ENCODE measurements at regions not wholly inside any gene's neighbourhood (a gene's known extent, or its start where the extent isn't known, plus 50 kb on each side); places are given as distances from the start of the nearest gene placed in this dataset.
"Not testable (repeated sequence)": the region's sequence is repeated elsewhere in the genome, so short reads cannot be mapped to it uniquely, and the experiment has no call there.

DNA sequence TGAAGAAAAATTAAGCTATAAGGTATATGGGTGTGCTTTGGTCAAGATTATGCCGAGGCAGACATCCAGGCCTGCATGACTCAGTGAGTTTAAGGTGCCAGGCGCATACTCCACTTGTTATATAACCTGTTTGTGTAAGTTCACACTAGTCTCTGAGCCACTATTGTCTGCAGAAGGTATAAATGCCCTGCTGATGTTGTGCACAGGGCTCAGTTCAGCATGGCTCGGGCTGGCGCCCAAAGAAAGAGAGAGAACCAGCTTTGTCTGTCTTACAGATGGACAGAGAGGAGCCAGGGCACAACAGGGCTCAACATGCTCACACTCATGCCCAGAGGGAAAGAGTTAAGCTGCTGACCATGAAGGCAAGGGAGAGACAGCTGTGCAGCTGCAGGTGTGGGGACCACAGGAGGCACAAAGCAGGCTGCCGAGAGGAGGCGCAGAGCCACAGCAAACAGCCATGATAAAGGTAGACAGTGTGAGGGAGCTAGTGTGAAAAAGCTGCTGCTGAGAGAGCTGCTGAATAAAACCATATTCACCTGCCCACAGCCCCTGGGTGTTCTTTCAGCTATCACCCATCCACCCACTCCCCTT lies 1587.6 kb upstream of the C9orf72 start:
- no peak for DNase-seq (ENCODE audit: low read depth)

DNA sequence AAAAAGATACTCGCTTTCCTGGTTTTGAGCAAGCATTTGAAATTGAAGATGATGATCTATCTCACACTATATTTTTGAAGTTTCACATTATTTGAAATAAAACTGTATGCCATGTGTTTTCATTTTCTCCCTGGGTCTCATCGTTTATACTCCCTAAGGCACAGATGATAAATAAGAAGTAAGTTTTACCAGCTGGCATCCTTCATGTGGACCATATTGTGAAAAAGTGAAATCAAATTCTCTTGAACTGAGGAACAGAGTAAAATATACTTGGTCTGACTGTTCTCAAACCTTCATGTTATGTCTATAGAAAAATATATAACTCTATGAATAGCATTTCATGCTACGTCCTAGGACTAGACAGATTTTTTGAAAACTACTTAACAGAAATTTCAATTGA lies 1600.9 kb upstream of the C9orf72 start:
- DNase-seq (ENCODE audit: low read depth): no peak

DNA sequence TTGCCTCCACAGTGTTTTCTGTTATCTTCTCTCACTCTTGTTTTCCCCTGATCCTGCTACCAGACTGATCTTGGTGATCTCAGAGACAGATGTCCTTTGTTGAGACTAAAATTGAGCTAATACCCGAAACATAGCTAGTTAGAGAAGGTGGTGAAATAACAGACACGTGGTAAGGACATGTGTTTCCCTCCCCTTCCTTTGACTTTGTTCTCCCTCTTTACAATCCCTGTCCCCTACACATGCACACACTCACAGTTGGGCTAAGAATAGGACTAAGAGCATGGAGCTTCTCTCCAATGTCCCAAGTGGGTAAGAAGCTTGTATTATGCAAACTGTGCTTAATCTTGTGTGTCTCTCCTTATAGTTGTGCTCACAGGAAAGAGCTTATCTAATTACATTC lies 1603.0 kb upstream of the C9orf72 start:
- no peak for DNase-seq (ENCODE audit: low read depth)

DNA sequence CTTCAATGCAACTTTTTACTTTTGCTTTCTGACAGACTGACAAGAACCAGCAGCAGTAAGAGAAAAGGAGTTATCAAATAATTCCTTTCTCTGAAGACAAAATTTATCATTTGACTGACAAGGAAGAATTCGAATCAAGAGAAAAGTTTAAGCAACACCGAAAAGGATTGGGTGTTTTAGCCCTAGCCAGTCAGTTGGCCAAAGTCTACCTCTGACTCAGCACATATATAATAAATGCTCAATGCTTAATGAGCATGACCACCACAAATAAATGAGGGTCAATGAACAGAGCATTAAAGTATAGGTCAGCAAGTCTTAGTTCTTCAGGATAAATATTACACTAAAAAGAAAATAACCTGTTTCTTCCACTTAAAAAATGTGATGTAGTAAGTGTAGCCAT lies 1603.5 kb upstream of the C9orf72 start:
- DNase-seq (ENCODE audit: low read depth): no peak

DNA sequence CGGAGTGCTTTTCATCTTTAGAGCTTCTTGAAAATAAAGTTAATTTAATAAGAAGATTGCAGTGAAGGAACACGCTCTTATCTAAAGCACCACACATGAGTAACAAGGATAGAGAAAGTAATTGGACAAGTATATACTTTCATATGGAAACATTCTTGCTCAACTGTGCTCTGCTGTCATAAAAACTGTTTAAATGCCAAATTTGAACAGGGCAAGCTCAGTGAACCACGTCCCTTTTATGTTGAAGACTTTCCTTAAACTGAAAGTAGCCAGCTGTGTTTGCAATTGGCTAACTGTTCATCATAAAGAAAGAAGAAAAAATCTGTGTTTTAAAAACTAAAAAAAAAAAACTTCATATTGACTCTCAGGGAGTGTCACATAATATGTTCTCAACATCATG lies 1610.7 kb upstream of the C9orf72 start:
- no peak for DNase-seq (ENCODE audit: low read depth)

DNA sequence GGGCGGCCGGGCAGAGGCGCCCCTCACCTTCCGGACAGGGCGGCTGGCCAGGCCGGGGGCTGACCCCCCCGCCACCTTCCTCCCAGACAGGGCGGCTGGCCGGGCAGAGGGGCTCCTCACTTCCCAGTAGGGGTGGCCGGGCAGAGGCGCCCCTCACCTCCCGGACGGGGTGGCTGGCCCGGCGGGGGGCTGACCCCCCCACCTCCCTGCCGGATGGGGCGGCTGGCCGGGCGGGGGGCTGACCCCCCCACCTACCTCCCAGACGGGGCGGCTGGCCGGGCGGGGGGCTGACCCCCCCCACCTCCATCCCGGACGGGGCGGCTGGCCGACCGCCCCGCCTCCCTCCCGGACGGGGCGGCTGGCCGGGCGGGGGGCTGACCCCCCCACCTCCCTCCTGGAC lies 1615.5 kb upstream of the C9orf72 start:
- DNase-seq (ENCODE audit: low read depth): not testable (repeated sequence)

DNA sequence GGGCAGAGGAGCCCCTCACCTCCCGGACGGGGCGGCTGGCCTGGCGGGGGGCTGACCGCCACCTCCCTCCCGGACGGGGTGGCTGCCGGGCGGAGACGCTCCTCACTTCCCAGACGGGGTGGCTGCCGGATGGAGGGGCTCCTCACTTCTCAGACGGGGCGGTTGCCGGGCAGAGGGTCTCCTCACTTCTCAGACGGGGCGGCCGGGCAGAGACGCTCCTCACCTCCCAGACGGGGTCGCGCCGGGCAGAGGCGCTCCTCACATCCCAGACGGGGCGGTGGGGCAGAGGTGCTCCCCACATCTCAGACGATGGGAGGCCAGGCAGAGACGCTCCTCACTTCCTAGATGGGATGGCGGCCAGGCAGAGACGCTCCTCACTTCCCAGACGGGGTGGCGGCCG lies 1615.9 kb upstream of the C9orf72 start:
- DNase-seq (ENCODE audit: low read depth): not testable (repeated sequence)

DNA sequence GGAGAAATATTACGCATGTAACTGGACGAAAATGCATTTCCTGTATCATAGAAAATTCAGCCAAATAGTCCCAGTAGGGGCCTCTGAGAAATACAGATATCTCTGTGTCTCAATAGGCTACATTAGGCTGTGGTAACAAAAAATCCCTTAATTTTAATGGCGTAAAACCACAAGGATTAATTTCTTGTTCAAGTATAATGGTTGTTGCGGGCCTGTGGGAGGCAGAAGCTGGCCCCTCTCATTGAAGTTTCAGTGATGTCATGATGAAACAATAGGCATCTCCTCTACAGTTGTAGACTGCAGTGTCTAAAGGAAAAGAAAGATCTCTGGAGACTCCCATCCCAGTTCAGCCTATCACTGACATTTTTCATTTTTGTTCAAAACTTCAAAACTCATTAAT lies 1625.6 kb upstream of the C9orf72 start:
- no peak for DNase-seq (ENCODE audit: low read depth)

DNA sequence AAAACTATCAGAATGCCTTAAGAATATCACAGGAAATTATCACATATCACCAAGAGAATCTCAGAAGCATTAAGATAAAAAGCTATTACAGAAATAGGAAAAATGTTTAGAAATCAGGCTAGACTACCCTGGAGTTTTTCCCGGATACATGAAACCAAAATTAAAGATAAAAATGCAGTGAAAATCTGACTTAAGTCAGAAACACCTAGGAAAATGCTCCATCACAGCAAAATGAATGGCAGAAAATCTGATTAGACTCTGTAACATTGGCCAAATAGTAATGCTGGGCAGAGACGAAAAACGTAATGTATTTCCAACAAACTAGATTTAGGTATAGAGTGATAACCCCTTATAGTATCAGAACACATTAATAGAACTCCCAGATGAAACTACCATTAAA lies 1626.7 kb upstream of the C9orf72 start:
- no peak for DNase-seq (ENCODE audit: low read depth)

DNA sequence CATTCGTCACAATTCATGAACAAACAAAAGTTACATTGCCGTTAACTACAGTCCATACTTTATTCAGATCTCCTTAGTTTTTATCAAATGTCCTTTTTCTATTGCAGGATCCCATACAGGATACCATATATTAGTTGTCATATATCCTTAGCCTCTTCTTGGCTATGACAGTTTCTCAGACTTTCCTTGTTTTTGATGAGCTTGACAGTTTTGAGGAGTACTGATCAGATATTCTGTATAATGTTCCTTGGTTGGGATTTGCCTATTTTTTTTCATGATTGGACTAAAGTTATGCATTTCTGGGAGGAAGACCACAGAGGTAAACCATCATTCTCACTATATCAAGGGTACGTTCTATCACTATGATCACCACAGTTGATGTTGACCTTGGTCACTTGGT lies 1627.4 kb upstream of the C9orf72 start:
- DNase-seq (ENCODE audit: low read depth): no peak

DNA sequence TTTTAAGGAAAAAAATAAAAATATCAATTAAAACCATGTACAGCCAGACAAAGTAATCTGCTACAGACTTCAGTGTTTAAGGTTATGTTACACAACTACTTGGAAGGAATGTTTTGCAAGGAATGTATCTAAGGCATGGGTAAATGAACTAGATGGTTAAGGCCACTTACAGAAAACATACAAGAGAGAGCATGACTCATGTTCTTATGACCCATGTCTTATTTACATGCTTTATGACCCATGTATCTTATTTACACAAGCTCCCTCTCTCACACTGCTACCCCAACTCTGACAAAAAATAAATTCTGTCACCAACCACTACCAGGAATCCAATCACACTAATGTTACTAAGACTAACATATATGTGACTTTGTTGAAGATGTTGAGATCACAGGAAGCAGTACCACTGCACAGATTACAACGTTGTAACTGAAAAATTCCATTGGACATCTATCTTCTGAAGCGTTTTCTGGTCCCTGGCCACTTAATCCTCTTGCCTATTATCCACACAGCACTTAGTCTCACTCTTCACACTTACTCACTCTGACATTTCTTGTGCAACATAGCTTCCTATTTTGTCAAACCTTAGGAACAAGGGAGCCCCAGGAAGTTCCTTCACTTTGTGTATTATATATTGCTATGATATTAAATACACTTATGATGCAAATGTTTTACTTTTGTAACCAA lies 1630.1 kb upstream of the C9orf72 start:
- DNase-seq (ENCODE audit: low read depth): no peak

DNA sequence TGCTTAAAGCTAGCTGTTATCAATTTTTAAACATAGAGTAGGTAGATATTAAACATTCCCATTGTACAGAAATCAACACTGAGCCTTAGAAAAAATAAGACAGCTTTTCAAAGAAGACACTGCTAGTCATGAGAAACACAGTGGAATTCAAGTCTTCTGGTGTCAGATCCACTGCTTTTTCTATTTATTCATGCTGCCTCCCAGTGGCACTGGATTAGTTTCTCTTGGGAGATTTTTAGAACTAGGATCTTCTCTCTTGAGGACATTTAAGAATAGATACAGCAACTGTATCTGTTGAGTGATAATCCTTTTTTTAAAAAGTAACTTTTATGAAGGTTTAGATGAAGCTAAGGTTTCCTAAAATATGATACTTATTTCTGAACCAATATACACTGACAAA lies 1635.4 kb upstream of the C9orf72 start:
- DNase-seq (ENCODE audit: low read depth): no peak

DNA sequence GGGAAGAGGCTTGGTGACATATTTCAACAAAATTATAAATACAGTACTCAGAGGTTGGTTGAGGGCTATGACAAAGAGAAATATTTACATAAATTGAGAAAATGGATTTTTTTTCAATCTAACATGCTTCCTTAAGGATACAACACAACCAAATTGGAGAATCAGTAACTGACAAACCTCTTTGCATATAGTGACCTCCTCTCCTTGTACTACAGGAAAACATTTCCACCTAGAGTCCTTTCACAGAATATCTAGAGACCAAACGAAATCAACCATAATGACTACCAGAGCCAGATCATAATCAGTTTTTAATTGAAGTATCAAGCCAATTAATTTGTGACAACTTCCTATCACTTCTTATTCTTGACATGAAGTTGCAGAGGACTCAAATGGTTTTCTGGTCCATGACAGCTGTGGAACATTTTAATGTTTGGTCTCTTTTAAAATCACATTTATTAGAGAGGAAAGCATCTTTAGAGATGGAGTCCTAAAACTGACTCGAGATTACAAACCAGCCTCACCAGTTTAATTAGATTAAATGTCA lies 1636.5 kb upstream of the C9orf72 start:
- no peak for DNase-seq (ENCODE audit: low read depth)

DNA sequence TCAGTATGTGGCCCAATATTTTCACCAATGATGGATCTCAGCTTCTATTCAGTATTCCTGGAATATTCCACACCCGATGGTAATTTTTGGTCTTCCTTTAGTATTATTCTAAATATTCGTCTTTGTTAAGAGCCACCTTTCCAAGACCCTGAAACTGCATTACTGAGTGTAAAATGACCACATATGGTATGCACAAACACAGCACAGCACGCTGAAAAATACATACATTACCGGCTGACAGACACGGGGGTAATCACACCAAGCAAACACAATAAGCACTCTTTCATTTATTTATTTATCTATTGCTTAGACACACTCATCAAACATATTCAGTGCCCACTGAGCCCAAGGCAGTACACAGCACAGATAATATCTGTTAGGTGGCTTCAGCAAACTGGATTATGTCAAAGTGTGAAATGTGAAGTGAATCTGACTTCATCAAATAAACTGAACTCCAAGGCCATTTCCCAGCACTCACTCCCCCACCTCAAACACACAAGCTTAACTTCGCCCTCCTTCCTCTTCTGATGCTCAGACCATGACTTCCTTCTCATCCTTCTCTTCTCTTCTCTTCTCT lies 1637.8 kb upstream of the C9orf72 start:
- DNase-seq (ENCODE audit: low read depth): no peak

DNA sequence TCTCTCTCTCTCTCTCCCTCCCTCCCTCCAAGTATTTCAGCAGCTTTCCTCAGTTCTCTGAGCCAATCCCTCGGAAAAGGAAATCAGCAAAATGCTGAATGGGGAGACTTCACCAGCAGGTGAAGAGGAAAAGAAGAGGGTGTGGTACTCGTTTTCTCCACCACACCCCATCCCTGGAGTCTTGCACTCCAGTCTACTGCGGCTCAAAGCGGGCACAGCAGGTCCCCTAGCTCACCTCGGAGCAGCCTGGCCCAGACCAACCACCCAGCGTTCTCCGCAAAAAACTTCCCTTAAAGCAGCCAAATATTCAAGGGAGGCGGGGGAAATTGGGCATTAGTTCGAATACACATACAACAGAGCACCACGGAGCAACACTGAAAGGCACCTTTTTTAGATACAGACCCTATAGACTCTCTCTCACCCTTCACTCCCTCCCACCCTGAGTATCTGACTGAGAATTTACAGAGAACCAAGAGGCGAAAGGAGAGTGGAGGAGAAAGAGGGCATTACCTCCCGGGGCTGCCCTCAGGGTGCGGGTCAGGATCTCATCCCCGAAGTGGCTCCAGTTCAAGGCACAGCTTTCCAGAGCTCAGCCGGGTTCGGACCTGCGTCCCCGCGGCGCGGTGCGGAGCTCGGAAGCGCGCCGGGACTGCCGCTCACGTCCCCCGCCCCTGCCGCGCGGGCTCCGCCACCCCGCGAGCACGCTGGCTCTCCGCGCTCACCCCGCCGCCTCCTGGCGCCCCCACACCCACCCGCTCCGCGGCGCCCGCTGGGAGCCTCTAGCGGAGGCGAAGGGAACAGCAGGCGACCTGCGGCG lies 1638.5 kb upstream of the C9orf72 start:
- no peak for DNase-seq (ENCODE audit: low read depth)

DNA sequence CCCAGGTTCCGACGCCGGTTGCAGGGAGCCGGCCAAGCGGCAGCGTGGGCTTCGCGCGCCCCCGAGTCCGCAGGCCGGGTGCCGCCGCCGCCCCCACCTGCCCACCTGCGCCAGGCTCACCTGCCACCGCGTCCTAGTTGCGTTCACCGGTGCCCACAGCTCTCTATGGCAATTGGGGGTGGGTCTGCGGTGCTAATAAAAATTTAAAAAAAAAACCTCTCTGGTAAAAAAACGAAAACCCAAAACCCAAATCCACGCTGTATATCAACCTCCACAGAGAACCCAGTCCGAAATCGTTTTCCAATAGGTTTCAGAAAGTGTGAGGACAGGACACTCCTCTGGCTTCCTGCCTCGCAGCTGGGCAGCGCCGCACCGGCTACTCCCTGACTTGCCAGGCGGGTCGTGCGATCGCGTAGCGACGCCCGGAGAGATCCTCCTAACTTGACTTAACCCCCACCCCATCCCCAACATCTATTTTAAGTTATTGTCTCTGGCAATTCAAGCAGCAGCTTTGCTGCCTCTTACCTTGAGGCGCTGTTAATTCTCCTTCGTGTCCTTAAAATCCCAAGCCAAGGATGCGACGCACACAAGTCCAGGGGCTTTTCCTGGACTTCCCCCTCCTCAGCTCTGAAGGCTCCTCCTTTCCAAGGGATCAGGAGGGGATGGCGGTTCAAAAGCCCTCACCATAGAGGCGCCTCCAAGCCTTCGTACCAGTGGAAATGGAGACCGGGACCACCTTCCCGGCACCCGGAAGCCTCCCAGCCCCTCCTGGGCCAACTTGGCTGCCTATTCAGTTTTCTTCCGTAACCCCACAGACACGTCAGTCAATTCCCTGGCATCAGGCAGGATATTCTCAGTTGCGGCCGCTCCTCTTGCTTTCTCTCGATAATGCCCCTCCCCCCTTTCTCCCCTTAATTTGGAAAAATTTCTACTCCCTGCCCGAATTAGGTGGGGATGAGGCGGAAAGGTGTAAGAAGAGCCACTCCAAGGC lies 1639.4 kb upstream of the C9orf72 start:
- no peak for DNase-seq (ENCODE audit: low read depth)

DNA sequence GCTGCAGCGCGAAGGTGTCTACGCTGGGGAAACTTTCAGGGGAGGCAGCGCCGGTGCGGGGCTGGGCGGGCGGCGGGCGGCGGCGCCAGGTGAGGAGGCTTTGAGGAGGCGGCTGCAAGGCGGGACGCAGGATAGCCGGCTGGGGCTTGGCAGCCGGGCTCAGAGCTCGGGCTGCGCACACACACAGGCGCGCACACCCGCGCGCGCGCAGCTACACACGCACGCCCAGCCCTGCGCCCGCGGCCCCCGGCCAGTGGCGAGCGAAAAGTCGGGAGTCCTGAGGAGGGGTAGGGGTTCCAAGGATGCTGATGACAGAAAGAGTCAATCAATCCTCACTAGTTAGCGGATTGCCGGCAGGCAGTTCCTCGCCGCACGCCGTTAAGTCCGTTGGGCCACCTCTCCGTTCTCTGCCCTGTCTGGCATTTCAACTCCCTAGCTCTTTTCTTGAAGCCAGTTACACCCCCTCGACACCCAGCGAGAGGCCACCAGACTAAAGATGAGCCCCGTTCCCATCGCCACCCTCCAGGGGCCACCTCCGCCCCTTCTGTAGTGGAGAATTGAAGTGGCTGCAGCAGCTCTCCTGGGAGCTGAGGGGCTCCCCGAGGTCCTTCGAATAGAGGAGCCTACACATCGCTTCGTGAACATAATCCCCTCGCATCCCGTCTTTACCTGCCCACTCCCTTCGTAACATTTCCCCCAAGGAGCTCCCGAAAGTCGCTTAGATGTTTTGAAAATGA lies 1640.3 kb upstream of the C9orf72 start, which contains the start of gene LINGO2:
LINGO2 (minus strand) TSS at position 185 of the 737 bp plus-strand sequence.
- no peak for DNase-seq (ENCODE audit: low read depth)

DNA sequence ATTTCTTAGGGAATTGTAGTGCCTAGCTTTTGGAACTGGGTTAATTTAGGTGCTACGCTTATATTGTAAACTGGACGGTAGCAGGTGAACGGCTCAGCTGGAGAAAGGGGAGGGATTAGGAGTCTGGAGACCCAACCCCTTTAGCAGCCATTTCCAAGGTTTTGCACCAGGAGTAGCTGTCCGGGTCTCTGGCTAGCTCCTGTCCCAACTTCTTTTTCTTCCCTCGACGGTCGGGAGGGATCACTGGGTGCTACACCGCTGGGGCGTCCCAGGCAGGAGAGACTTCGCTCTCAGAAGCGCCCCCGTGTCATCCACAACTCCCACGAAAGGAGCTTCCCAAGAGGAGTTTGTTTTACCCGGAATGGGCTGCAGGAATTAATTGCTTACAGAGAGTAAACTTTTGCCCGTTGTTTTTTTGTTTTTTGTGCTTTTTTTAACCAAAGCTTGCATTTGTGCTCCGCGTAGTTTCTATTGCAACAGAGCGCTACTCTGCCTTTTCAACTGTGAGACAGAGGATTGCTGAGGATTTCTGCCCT lies 1640.9 kb upstream of the C9orf72 start:
- DNase-seq (ENCODE audit: low read depth): no peak

DNA sequence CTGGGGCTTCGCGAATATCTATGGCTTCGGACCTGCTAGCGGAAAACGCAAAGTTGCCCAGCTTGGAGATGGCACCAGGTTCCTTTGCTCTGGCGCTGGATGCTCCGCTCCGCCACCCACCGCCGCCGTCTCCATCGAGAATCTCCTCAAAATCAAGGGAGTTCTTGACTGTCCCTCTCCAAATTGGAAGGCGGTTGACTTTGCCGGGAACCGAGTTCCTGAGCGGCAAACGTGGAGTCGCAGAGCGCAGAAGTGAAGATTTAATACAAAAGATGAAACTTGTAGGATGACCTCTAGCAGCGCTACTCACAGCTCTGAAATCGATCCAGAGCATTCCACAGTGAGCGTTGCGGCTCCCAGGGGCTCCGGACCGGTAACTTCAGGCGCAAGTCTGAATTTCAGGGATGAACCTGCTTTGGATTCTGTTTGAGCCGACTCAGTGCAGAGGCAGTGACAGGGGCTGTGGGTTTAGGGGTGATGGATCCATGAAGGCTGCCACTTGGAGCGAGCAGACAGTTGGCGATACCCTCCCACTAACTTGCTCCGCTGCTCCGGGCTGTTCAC lies 1641.5 kb upstream of the C9orf72 start:
- no peak for DNase-seq (ENCODE audit: low read depth)

DNA sequence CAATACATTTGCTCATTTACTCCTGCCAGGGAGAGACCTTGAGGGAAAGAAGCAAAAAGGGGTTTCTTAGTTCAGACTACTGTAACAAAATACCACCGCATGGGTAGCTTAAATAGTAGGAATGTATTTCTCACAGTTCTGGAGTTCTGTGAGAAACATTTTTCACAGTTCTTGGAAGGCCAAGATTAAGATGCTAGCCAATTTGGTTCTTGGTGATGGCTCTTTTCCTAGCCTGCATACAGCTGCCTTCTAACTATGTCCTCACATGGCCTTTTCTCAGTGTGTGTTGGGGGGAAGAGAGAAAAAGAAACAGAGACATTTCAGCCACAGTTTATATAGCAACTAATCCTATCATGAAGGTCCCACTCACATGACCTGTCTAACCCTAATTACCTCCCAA lies 1644.7 kb upstream of the C9orf72 start:
- no peak for DNase-seq (ENCODE audit: low read depth)
